Uterus (tissue), 2 donors: ENCODE measurements at regions not wholly inside any gene's neighbourhood (a gene's known extent, or its start where the extent isn't known, plus 50 kb on each side); places are given as distances from the start of the nearest gene placed in this dataset.

Experiments used
- CTCF ChIP-seq, 4 experiments: fragments of 200-600 bp in 2 of 4; fragments of 450-650 bp in 2 of 4; sonication (generic) in 2 of 4; IDR thresholded peaks; one replicate each; pipeline ENCODE4 v1.5.1; 2016 to 2019; ENCODE audit warnings: antibody characterized with exemption in 4 of 4, mild to moderate bottlenecking in 2 of 4, moderate library complexity in 1 of 4
- POLR2A ChIP-seq, 2 donors: fragments of 450-650 bp; IDR thresholded peaks; one replicate each; pipeline ENCODE4 v1.6.1; 2016; ENCODE audit warnings: antibody characterized with exemption in 2 of 2, mild to moderate bottlenecking in 1 of 2, moderate library complexity in 1 of 2

- TF ChIP-seq CTCF (IDR thresholded peaks at IDR 0.05) (no peak), POLR2A (IDR thresholded peaks at IDR 0.05) (no peak)
These were observed 79.8 kb upstream of the MFGE8 start for GRCh38 chr15:88992912-88993376.
